Kidney (tissue), 13 donors: ENCODE measurements at regions not wholly inside any gene's neighbourhood (a gene's known extent, or its start where the extent isn't known, plus 50 kb on each side); places are given as distances from the start of the nearest gene placed in this dataset.

Experiments used
- DNase-seq, 5 donors: peaks; one replicate each; pipeline ENCODE4 v3.0.0-alpha.2; 2013 to 2020
- FAIRE-seq: peaks from 2 replicates; lab custom pipeline; 2012; peaks lifted over from hg19 to GRCh38; lab: Jason Lieb, UNC
- H3K27ac ChIP-seq, 2 donors: one replicate each; pipeline ENCODE4 v1.7.0; 2013; ENCODE audit warnings: low read depth in 2 of 2, low read length in 2 of 2, inconsistent platforms in 1 of 2
- H3K27me3 ChIP-seq: one replicate; pipeline ENCODE4 v1.7.1; 2013; ENCODE audit warnings: low read length, inconsistent platforms; ENCODE audit not compliant: control insufficient read depth, insufficient read depth
- H3K36me3 ChIP-seq, 3 donors: one replicate each; pipeline versions ENCODE4 v1.7.0 to v1.7.1; 2013; ENCODE audit warnings: low read length in 3 of 3, control low read depth in 1 of 3, inconsistent platforms in 1 of 3; ENCODE audit not compliant: insufficient read depth in 3 of 3, control insufficient read depth in 2 of 3
- H3K4me1 ChIP-seq, 3 donors: one replicate each; pipeline versions ENCODE4 v1.7.0 to v1.7.1; 2013; ENCODE audit warnings: low read length in 3 of 3, inconsistent platforms in 1 of 3, low read depth in 1 of 3; ENCODE audit not compliant: control insufficient read depth in 2 of 3, insufficient read depth in 2 of 3
- H3K4me3 ChIP-seq, 3 donors: one replicate each; pipeline versions ENCODE4 v1.7.0 to v1.8.1; 2013; ENCODE audit warnings: low read length in 3 of 3, control low read depth in 1 of 3, inconsistent platforms in 1 of 3
- H3K9ac ChIP-seq, 3 donors: one replicate each; pipeline versions ENCODE4 v1.7.0 to v1.7.1; 2013; ENCODE audit warnings: low read length in 3 of 3, control low read depth in 1 of 3, inconsistent platforms in 1 of 3
- H3K9me3 ChIP-seq, 3 donors: one replicate each; pipeline versions ENCODE4 v1.7.0 to v1.7.1; 2013; ENCODE audit warnings: low read length in 3 of 3, control low read depth in 1 of 3, inconsistent platforms in 1 of 3; ENCODE audit not compliant: control insufficient read depth in 2 of 3, insufficient read depth in 1 of 3
- CTCF ChIP-seq: IDR thresholded peaks from 3 replicates; pipeline ENCODE4 v1.5.1; 2012; ENCODE audit warnings: mild to moderate bottlenecking, moderate library complexity, borderline replicate concordance; ENCODE audit not compliant: insufficient read depth; ENCODE audit errors: extremely low read depth
- intact Hi-C: fragments of 100-400 bp; cut with DNase I; formaldehyde crosslinking; loops from one replicate; pipeline ENCODE4 v1.11.1; 2022
- donor health status: control.
- donor health status: control.
- donor health status: control.
- donor health status: control.
- donor health status: control.
- donor health status: DM: yes; HTN: yes; CAD: no.
- donor health status: Normal renal cell carcinoma (clear cell type).

- FAIRE-seq = no peak
- intact Hi-C loops = no loop called here
- no peak overlapping the region for H3K9ac ChIP-seq
Measured at GRCh38 chr3:159789742-159790635, 198.6 kb upstream of the IL12A start.

GRCh38 chr3:159791336-159791735 is 197.3 kb upstream of the IL12A start:
- no peaks in the 10 kb centered on the region for H3K27me3 ChIP-seq
- no peak overlapping the region for H3K4me3 ChIP-seq
- intact Hi-C loops = no loop called here
- FAIRE-seq (no peak), DNase-seq (no peak)
- H3K27ac ChIP-seq = peak overlapping the region; percentile 25 to 47
- H3K36me3 ChIP-seq = no peaks in the 10 kb centered on the region
- H3K9ac ChIP-seq = no peak overlapping the region
- no peak for TF ChIP-seq CTCF
- H3K4me1 ChIP-seq = peaks cover 0 to 38% (median 5%) of the 10 kb centered on the region in 3 donors
- no peaks in the 10 kb centered on the region for H3K9me3 ChIP-seq

More at GRCh38 chr3:159789742-159790635, 198.6 kb upstream of the IL12A start:
- no peaks in the 10 kb centered on the region for H3K9me3 ChIP-seq
- no peak overlapping the region for H3K4me3 ChIP-seq
- TF ChIP-seq CTCF = no peak
- peaks cover 0 to 46% (median 0%) of the 10 kb centered on the region in 3 donors for H3K4me1 ChIP-seq
- H3K36me3 ChIP-seq = no peaks in the 10 kb centered on the region
- H3K27me3 ChIP-seq = no peaks in the 10 kb centered on the region
- peak in 2 of 5 donors; percentile 52 to 69 for DNase-seq
- H3K27ac ChIP-seq = peak overlapping the region; percentile 87

- Histone ChIP-seq H3K9me3 (no peaks in the 10 kb centered on the region), H3K27me3 (no peaks in the 10 kb centered on the region), H3K4me3 (no peak overlapping the region), H3K27ac (no peak overlapping the region), H3K36me3 (no peaks in the 10 kb centered on the region), H3K4me1 (peaks cover 0 to 34% (median 6%) of the 10 kb centered on the region in 3 donors), H3K9ac (no peak overlapping the region)
- intact Hi-C loops = no loop called here
- no peak for DNase-seq
- no peak for FAIRE-seq
- no peak for TF ChIP-seq CTCF
Measured at GRCh38 chr3:159792070-159792469, 196.6 kb upstream of the IL12A start.
